ENCODE measurements at regions not wholly inside any gene's neighbourhood (a gene's known extent, or its start where the extent isn't known, plus 50 kb on each side); places are given as distances from the start of the nearest gene placed in this dataset.

- 92 to 97% methylated on average over 13 of the region's 13 CpGs for WGBS, 2 donors
- no peak overlapping the region for H3K4me3 ChIP-seq
- peaks cover 0 to 10% (median 7%) of the 10 kb centered on the region in 4 donors for H3K4me1 ChIP-seq
- DNase-seq = no peak
- no peaks in the 10 kb centered on the region for H3K9me3 ChIP-seq
- H3K27ac ChIP-seq = no peak overlapping the region
- no peaks in the 10 kb centered on the region for H3K36me3 ChIP-seq
- TF ChIP-seq, protein P1, sequence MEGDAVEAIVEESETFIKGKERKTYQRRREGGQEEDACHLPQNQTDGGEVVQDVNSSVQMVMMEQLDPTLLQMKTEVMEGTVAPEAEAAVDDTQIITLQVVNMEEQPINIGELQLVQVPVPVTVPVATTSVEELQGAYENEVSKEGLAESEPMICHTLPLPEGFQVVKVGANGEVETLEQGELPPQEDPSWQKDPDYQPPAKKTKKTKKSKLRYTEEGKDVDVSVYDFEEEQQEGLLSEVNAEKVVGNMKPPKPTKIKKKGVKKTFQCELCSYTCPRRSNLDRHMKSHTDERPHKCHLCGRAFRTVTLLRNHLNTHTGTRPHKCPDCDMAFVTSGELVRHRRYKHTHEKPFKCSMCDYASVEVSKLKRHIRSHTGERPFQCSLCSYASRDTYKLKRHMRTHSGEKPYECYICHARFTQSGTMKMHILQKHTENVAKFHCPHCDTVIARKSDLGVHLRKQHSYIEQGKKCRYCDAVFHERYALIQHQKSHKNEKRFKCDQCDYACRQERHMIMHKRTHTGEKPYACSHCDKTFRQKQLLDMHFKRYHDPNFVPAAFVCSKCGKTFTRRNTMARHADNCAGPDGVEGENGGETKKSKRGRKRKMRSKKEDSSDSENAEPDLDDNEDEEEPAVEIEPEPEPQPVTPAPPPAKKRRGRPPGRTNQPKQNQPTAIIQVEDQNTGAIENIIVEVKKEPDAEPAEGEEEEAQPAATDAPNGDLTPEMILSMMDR (IDR thresholded peaks at IDR 0.05) = no peak
- TF ChIP-seq POLR2A (IDR thresholded peaks at IDR 0.05) = no peak
- TF ChIP-seq POLR2AphosphoS5 (IDR thresholded peaks at IDR 0.05) = no peak
- no peak for TF ChIP-seq EP300 (IDR thresholded peaks at IDR 0.05)
- no peaks in the 10 kb centered on the region for H3K27me3 ChIP-seq
- no peak for ATAC-seq (ENCODE audit: low FRiP score in 2 of 2)
Measured at GRCh38 chr6:22349051-22349450, 52.2 kb upstream of the PRL start.

- Histone ChIP-seq H3K4me3 (no peak overlapping the region), H3K27me3 (no peaks in the 10 kb centered on the region), H3K4me1 (peaks cover 0 to 10% (median 7%) of the 10 kb centered on the region in 4 donors), H3K9me3 (no peaks in the 10 kb centered on the region), H3K36me3 (no peaks in the 10 kb centered on the region), H3K27ac (no peak overlapping the region)
- no peak for TF ChIP-seq POLR2AphosphoS5 (IDR thresholded peaks at IDR 0.05)
- no peak for DNase-seq
- no peak for ATAC-seq (ENCODE audit: low FRiP score in 2 of 2)
Measured at GRCh38 chr6:22349528-22349927, 52.7 kb upstream of the PRL start.

- H3K4me3 ChIP-seq = no peak overlapping the region
- no peak overlapping the region for H3K27ac ChIP-seq
- H3K36me3 ChIP-seq = no peaks in the 10 kb centered on the region
- DNase-seq (no peak), ATAC-seq (ENCODE audit: low FRiP score in 2 of 2) (no peak)
- no peaks in the 10 kb centered on the region for H3K9me3 ChIP-seq
- no peaks in the 10 kb centered on the region for H3K27me3 ChIP-seq
- WGBS, 2 donors = 26 to 39% methylated on average over 1 of the region's 1 CpG
- peaks cover 0 to 10% (median 7%) of the 10 kb centered on the region in 4 donors for H3K4me1 ChIP-seq
- TF ChIP-seq, protein P1 (IDR thresholded peaks at IDR 0.05) = no peak
- TF ChIP-seq EP300 (IDR thresholded peaks at IDR 0.05) (no peak), POLR2AphosphoS5 (IDR thresholded peaks at IDR 0.05) (no peak), POLR2A (IDR thresholded peaks at IDR 0.05) (no peak)
Measured at GRCh38 chr6:22350109-22350508, 53.3 kb upstream of the PRL start.

DNA sequence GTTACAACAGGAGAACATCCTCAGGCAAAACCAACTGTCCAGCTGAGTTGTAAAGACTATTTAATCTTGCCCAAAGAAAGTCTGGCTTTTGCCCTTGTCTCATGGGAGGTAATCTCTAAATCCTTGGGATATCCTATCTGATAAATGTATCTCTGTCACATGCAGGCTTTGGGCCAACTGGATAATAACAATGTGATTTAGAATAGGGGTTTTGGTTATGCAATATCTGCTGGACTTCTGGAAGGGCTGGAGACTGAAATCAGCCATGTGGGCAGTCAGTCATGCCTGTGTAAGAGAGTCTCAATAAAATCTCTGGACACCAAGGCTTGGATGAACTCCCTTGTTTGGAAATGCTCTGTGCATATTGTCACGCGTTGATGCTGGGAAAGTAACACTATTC, 56.3 kb upstream of the PRL start:
- Histone ChIP-seq H3K4me3 (no peak overlapping the region), H3K36me3 (no peaks in the 10 kb centered on the region), H3K4me1 (peaks cover 0 to 10% (median 7%) of the 10 kb centered on the region in 4 donors), H3K27me3 (no peaks in the 10 kb centered on the region), H3K27ac (no peak overlapping the region), H3K9me3 (no peaks in the 10 kb centered on the region)
- DNase-seq (no peak), ATAC-seq (ENCODE audit: low FRiP score in 2 of 2) (no peak)
- TF ChIP-seq POLR2A (IDR thresholded peaks at IDR 0.05) (no peak), EP300 (IDR thresholded peaks at IDR 0.05) (no peak)
- WGBS, 2 donors = 92 to 94% methylated on average over 2 of the region's 2 CpGs

- DNase-seq (peak in 1 of 2 donors; percentile 42), ATAC-seq (ENCODE audit: low FRiP score in 2 of 2) (no peak)
- no peaks in the 10 kb centered on the region for H3K36me3 ChIP-seq
- TF ChIP-seq POLR2A (IDR thresholded peaks at IDR 0.05) (no peak), EP300 (IDR thresholded peaks at IDR 0.05) (no peak), POLR2AphosphoS5 (IDR thresholded peaks at IDR 0.05) (no peak)
- TF ChIP-seq, protein P1 (IDR thresholded peaks at IDR 0.05) = no peak
- no peak overlapping the region for H3K27ac ChIP-seq
- no peaks in the 10 kb centered on the region for H3K9me3 ChIP-seq
- 70 to 100% methylated on average over 13 to 20 of the region's 28 CpGs for WGBS, 2 donors
- H3K27me3 ChIP-seq = no peaks in the 10 kb centered on the region
- no peak overlapping the region for H3K4me3 ChIP-seq
- no peaks in the 10 kb centered on the region for H3K4me1 ChIP-seq
Measured at GRCh38 chr6:22356362-22356940, 59.6 kb upstream of the PRL start.

- no peaks in the 10 kb centered on the region for H3K36me3 ChIP-seq
- H3K27ac ChIP-seq = no peak overlapping the region
- H3K4me1 ChIP-seq = peaks cover 0 to under 1% (median 0%) of the 10 kb centered on the region in 4 donors
- ATAC-seq (ENCODE audit: low FRiP score in 2 of 2) (no peak), DNase-seq (no peak)
- H3K4me3 ChIP-seq = no peak overlapping the region
- H3K27me3 ChIP-seq = no peaks in the 10 kb centered on the region
- H3K9me3 ChIP-seq = no peaks in the 10 kb centered on the region
- TF ChIP-seq, protein P1 (IDR thresholded peaks at IDR 0.05) = no peak
- TF ChIP-seq EP300 (IDR thresholded peaks at IDR 0.05) (no peak), POLR2A (IDR thresholded peaks at IDR 0.05) (no peak), POLR2AphosphoS5 (IDR thresholded peaks at IDR 0.05) (no peak)
Measured at GRCh38 chr6:22357724-22358189, 60.9 kb upstream of the PRL start.

Data from upper lobe of left lung (tissue), 6 donors.